GM12878 (cell line): ENCODE measurements at regions not wholly inside any gene's neighbourhood (a gene's known extent, or its start where the extent isn't known, plus 50 kb on each side); places are given as distances from the start of the nearest gene placed in this dataset.

ENCODE experiments used
- ATAC-seq: fragments of 200-7000 bp; cut with Tn5 transposase; 3 replicates; pipeline ENCODE4 v1.9.1; 2020; ENCODE audit warnings: mild to moderate bottlenecking, moderate library complexity
- BruUV-seq: library from RNA; stranded (reverse); fragments of 400-500 nt; replicated peaks from 2 replicates; lab custom pipeline; 2021; lab: Mats Ljungman, UMichigan
- CTCF ChIA-PET: fragments of 300-600 bp; sonication (Branson Sonifier 250); formaldehyde crosslinking; extraction: SDS; loops from one replicate; lab custom pipeline; 2021; ENCODE audit warnings: inconsistent platforms; lab: Yijun Ruan, JAX
- POLR2A ChIA-PET: fragments of 350-600 bp; formaldehyde crosslinking; extraction: SDS; loops from one replicate; lab custom pipeline; 2021; ENCODE audit warnings: inconsistent platforms; lab: Charles Lee
- RAD21 ChIA-PET: fragments of 300-600 bp; sonication (Branson Sonifier 250); formaldehyde crosslinking; loops from one replicate; lab custom pipeline; 2023; ENCODE audit warnings: antibody characterized with exemption; ENCODE audit not compliant: unreplicated experiment; lab: Charles Lee
- SMC1A ChIA-PET: fragments of 300-600 bp; sonication (Branson Sonifier 250); formaldehyde crosslinking; loops from one replicate; lab custom pipeline; 2023; ENCODE audit not compliant: unreplicated experiment, uncharacterized antibody; lab: Charles Lee
- DNase-seq: peaks from one replicate; pipeline ENCODE4 v3.0.0-alpha.2; 2011; ENCODE audit warnings: low read depth, low spot score
- FAIRE-seq: peaks from 3 replicates; lab custom pipeline; 2011; peaks lifted over from hg19 to GRCh38; lab: Jason Lieb, UNC
- H2AFZ ChIP-seq: 2 replicates; pipeline ENCODE4 v1.6.0; 2011; ENCODE audit warnings: low read depth, low read length, control low read depth; ENCODE audit not compliant: control insufficient read depth
- H3K27ac ChIP-seq: 2 replicates; pipeline ENCODE4 v1.5.1; 2011; ENCODE audit warnings: control low read depth; ENCODE audit not compliant: control insufficient read depth, insufficient read depth
- H3K27me3 ChIP-seq, 2 experiments: replicated peaks in 1 of 2; 2 replicates each; pipeline versions ENCODE4 v1.6.0 to v1.6.1; 2011; ENCODE audit warnings: low read length in 1 of 2; ENCODE audit not compliant: control insufficient read depth in 2 of 2, insufficient read depth in 2 of 2
- H3K36me3 ChIP-seq, 2 experiments: 2 replicates each; pipeline ENCODE4 v1.5.1; 2011; ENCODE audit warnings: low read length in 1 of 2; ENCODE audit not compliant: control insufficient read depth in 2 of 2, insufficient read depth in 2 of 2
- H3K4me1 ChIP-seq: 2 replicates; pipeline ENCODE4 v1.6.1; 2011; ENCODE audit warnings: mild to moderate bottlenecking, low read length, moderate library complexity, mixed read lengths; ENCODE audit not compliant: control insufficient read depth, insufficient read depth
- H3K4me2 ChIP-seq: 2 replicates; pipeline ENCODE4 v1.6.0; 2011; ENCODE audit warnings: control low read depth; ENCODE audit not compliant: control insufficient read depth, insufficient read depth
- H3K4me3 ChIP-seq: fragments of 200-600 bp; sonication (generic); 2 replicates; pipeline ENCODE4 v1.5.1; 2016
- H3K79me2 ChIP-seq: 2 replicates; pipeline ENCODE4 v1.6.0; 2011; ENCODE audit warnings: low read length; ENCODE audit not compliant: control insufficient read depth, insufficient read depth
- H3K9ac ChIP-seq: 2 replicates; pipeline ENCODE4 v1.8.0; 2011; ENCODE audit warnings: low read length, control low read depth, mixed read lengths; ENCODE audit not compliant: control insufficient read depth, insufficient read depth
- H3K9me3 ChIP-seq: replicated peaks from 3 replicates; pipeline ENCODE4 v1.5.1; 2011; ENCODE audit warnings: mild to moderate bottlenecking, low read length; ENCODE audit not compliant: control insufficient read depth, insufficient read depth
- H4K20me1 ChIP-seq: 2 replicates; pipeline ENCODE4 v1.6.0; 2011; ENCODE audit not compliant: control insufficient read depth, insufficient read depth
- CHD2 ChIP-seq: IDR thresholded peaks from 2 replicates; pipeline ENCODE4 v1.6.1; 2011; ENCODE audit warnings: low read depth, low read length, improper control_type of control experiment, borderline replicate concordance
- FOS ChIP-seq: IDR thresholded peaks from 3 replicates; pipeline ENCODE4 v1.6.1; 2011; ENCODE audit warnings: borderline replicate concordance; ENCODE audit not compliant: insufficient read length; ENCODE audit errors: extremely low read depth
- IRF4 ChIP-seq: IDR thresholded peaks from 2 replicates; pipeline ENCODE4 v1.6.1; 2011; ENCODE audit warnings: low read depth, low read length
- NR2C2 ChIP-seq: IDR thresholded peaks from 2 replicates; pipeline ENCODE4 v1.6.1; 2011; ENCODE audit warnings: borderline replicate concordance, low read depth; ENCODE audit not compliant: control insufficient read depth, insufficient read length
- NR2F1 ChIP-seq: fragments of 450-650 bp; conservative IDR thresholded peaks from 2 replicates; pipeline ENCODE4 v1.6.1; 2017; ENCODE audit warnings: mild to moderate bottlenecking
- POLR2AphosphoS2 ChIP-seq: IDR thresholded peaks from 2 replicates; pipeline ENCODE4 v1.6.1; 2011; ENCODE audit warnings: low read depth, mild to moderate bottlenecking, low read length, improper control_type of control experiment, moderate library complexity
- RB1 ChIP-seq: fragments of 450-650 bp; formaldehyde crosslinking; IDR thresholded peaks from 2 replicates; pipeline ENCODE4 v1.6.1; 2017; ENCODE audit warnings: mild to moderate bottlenecking, borderline replicate concordance
- SMC3 ChIP-seq: IDR thresholded peaks from 2 replicates; pipeline ENCODE4 v1.6.1; 2011; ENCODE audit warnings: low read length, improper control_type of control experiment, borderline replicate concordance
- TBL1XR1 ChIP-seq: IDR thresholded peaks from 2 replicates; pipeline ENCODE4 v1.6.1; 2012; ENCODE audit warnings: low read depth, low read length, improper control_type of control experiment
- WRNIP1 ChIP-seq: IDR thresholded peaks from 2 replicates; pipeline ENCODE4 v1.6.1; 2011; ENCODE audit warnings: low read depth, low read length, improper control_type of control experiment, borderline replicate concordance
- ZNF622 ChIP-seq: fragments of 450-650 bp; IDR thresholded peaks from 2 replicates; pipeline ENCODE4 v1.6.1; 2017; ENCODE audit warnings: mild to moderate bottlenecking, inconsistent platforms
- ZZZ3 ChIP-seq: IDR thresholded peaks from 2 replicates; pipeline ENCODE4 v1.6.1; 2011; ENCODE audit warnings: low read depth; ENCODE audit not compliant: control insufficient read depth, insufficient read length
- in situ Hi-C: fragments of 300-500 bp; cut with MboI; formaldehyde crosslinking; loops from 9 replicates; pipeline ENCODE4 v1.14.3; 2018; ENCODE audit warnings: mixed read lengths
- intact Hi-C: fragments of 100-400 bp; cut with micrococcal nuclease; formaldehyde crosslinking; loops from one replicate; pipeline ENCODE4 v1.14.2; 2022; ENCODE audit not compliant: unreplicated experiment
- TF ChIP-seq, protein P1 (sequence below): IDR thresholded peaks from 2 replicates; pipeline ENCODE4 v1.6.1; 2012; ENCODE audit warnings: low read length, inconsistent platforms
- TF ChIP-seq, protein P2 (sequence below): IDR thresholded peaks from 2 replicates; pipeline ENCODE4 v1.6.1; 2012; ENCODE audit warnings: low read depth, low read length, improper control_type of control experiment
- TF ChIP-seq, protein P3 (sequence below): IDR thresholded peaks from 2 replicates; pipeline ENCODE4 v1.6.1; 2012; ENCODE audit warnings: low read depth, low read length, improper control_type of control experiment
- TF ChIP-seq, protein P4 (sequence below): fragments of 150-350 bp; IDR thresholded peaks from 2 replicates; pipeline ENCODE4 v1.6.1; 2016; ENCODE audit warnings: low read depth, low read length

DNA sequence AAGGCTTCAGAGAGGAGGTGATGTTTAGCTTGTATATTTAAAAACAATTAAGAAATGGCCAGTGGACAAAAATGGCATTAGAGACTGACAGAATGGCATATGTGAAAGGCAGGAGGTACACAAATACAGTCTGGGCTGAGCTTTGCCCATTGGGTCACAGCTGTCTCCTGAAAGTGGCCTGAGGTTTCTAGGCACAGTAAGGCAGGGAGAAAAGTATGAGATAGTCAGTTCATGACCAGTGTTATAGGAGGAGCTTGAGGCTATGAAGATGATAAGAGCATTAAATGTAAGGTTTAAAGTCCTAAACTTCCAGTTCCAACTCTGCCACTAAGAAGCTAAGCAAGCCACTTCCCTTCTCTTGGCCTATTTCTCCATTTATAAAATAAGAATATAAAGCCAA lies 111.2 kb upstream of the SETMAR start (continued):
- TF ChIP-seq, protein P1, sequence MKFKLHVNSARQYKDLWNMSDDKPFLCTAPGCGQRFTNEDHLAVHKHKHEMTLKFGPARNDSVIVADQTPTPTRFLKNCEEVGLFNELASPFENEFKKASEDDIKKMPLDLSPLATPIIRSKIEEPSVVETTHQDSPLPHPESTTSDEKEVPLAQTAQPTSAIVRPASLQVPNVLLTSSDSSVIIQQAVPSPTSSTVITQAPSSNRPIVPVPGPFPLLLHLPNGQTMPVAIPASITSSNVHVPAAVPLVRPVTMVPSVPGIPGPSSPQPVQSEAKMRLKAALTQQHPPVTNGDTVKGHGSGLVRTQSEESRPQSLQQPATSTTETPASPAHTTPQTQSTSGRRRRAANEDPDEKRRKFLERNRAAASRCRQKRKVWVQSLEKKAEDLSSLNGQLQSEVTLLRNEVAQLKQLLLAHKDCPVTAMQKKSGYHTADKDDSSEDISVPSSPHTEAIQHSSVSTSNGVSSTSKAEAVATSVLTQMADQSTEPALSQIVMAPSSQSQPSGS = no peak
- TF ChIP-seq, protein P2, sequence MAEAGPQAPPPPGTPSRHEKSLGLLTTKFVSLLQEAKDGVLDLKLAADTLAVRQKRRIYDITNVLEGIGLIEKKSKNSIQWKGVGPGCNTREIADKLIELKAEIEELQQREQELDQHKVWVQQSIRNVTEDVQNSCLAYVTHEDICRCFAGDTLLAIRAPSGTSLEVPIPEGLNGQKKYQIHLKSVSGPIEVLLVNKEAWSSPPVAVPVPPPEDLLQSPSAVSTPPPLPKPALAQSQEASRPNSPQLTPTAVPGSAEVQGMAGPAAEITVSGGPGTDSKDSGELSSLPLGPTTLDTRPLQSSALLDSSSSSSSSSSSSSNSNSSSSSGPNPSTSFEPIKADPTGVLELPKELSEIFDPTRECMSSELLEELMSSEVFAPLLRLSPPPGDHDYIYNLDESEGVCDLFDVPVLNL = no peak
- TF ChIP-seq RB1 = no peak

DNA sequence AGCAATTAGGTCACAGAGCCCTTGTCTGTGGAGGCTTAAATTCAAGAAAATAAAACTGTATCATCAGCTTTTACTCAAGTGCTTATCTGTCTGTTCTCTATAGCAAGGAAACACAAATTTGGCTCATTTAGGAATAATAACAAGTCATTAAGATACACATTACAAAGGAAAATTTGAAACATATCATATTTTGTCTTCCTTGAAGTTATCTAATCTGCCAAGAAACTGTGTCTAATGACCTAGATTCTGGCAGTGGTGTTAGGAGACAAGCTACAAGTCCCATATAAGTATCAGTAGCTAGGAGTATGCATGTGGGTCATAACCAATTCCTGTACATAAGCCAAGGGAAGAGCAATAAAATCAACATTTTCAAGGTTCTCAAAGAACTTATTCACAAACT lies 108.2 kb upstream of the SETMAR start:
- ChIA-PET SMC1A (interaction anchor here (1.8 kb wide), 1 partner anchor 14 kb away, joined by 4 read pairs; no protein-coding TSS in a partner anchor), POLR2A (no interaction called here), RAD21 (no interaction called here), CTCF (interaction anchor here (0.6 kb wide), 2 partner anchors 13 to 348 kb away, joined by 3 read pairs; no protein-coding TSS in a partner anchor)
- Histone ChIP-seq H3K27ac (no peak overlapping the region), H3K4me1 (no peaks in the 10 kb centered on the region), H3K4me3 (no peak overlapping the region), H3K4me2 (no peak overlapping the region), H3K27me3 (no peaks in the 10 kb centered on the region), H3K9ac (no peak overlapping the region), H3K79me2 (no peaks in the 10 kb centered on the region), H4K20me1 (no peaks in the 10 kb centered on the region), H3K36me3 (no peaks in the 10 kb centered on the region), H3K9me3 (no peaks in the 10 kb centered on the region), H2AFZ (no peak overlapping the region)
- TF ChIP-seq IRF4 = no peak
- TF ChIP-seq NR2C2 = no peak
- no peak for TF ChIP-seq CHD2
- TF ChIP-seq ZZZ3 = no peak
- TF ChIP-seq, protein P3, sequence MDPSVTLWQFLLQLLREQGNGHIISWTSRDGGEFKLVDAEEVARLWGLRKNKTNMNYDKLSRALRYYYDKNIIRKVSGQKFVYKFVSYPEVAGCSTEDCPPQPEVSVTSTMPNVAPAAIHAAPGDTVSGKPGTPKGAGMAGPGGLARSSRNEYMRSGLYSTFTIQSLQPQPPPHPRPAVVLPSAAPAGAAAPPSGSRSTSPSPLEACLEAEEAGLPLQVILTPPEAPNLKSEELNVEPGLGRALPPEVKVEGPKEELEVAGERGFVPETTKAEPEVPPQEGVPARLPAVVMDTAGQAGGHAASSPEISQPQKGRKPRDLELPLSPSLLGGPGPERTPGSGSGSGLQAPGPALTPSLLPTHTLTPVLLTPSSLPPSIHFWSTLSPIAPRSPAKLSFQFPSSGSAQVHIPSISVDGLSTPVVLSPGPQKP = no peak
- no peak for TF ChIP-seq POLR2AphosphoS2
- TF ChIP-seq WRNIP1 = no peak
- TF ChIP-seq FOS = no peak
- TF ChIP-seq NR2F1 = no peak
- TF ChIP-seq, protein P4, sequence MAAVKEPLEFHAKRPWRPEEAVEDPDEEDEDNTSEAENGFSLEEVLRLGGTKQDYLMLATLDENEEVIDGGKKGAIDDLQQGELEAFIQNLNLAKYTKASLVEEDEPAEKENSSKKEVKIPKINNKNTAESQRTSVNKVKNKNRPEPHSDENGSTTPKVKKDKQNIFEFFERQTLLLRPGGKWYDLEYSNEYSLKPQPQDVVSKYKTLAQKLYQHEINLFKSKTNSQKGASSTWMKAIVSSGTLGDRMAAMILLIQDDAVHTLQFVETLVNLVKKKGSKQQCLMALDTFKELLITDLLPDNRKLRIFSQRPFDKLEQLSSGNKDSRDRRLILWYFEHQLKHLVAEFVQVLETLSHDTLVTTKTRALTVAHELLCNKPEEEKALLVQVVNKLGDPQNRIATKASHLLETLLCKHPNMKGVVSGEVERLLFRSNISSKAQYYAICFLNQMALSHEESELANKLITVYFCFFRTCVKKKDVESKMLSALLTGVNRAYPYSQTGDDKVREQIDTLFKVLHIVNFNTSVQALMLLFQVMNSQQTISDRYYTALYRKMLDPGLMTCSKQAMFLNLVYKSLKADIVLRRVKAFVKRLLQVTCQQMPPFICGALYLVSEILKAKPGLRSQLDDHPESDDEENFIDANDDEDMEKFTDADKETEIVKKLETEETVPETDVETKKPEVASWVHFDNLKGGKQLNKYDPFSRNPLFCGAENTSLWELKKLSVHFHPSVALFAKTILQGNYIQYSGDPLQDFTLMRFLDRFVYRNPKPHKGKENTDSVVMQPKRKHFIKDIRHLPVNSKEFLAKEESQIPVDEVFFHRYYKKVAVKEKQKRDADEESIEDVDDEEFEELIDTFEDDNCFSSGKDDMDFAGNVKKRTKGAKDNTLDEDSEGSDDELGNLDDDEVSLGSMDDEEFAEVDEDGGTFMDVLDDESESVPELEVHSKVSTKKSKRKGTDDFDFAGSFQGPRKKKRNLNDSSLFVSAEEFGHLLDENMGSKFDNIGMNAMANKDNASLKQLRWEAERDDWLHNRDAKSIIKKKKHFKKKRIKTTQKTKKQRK = no peak
- no peak for TF ChIP-seq TBL1XR1
- TF ChIP-seq SMC3 = no peak
- no peak for TF ChIP-seq ZNF622
- ATAC-seq (no peak), DNase-seq (no peak), FAIRE-seq (no peak)
- BruUV-seq = no TSS peak
- intact Hi-C loops (no loop called here), in situ Hi-C loops (no loop called here)
